ENCODE measurements at regions not wholly inside any gene's neighbourhood (a gene's known extent, or its start where the extent isn't known, plus 50 kb on each side); places are given as distances from the start of the nearest gene placed in this dataset.

DNA sequence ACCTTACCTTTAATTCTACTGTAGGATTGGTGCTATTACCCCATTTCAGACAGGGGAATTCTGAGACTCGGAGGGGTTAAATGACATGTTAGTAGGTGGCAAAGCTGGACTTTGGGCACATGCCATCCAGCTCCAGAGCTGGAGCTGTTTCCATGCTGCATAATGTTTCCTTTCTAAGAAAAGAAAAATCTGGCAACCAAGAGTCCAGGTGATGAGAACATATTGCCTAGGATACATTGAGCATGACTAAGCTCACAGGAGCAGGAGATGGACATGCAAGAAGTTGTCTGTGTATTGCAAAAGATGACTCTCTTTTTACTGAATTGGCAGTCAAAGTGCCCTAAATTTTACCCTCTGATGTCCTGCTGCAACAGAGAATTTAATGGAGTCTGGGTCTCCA is 150.8 kb upstream of the SYT13 start:
- DNase-seq (ENCODE audit: low read depth): no peak

- no peak for DNase-seq (ENCODE audit: low read depth)
These were observed 150.0 kb upstream of the SYT13 start for GRCh38 chr11:45436118-45436517.

- no peak for DNase-seq (ENCODE audit: low read depth)
These were observed 149.6 kb upstream of the SYT13 start for GRCh38 chr11:45435706-45436105.

DNA sequence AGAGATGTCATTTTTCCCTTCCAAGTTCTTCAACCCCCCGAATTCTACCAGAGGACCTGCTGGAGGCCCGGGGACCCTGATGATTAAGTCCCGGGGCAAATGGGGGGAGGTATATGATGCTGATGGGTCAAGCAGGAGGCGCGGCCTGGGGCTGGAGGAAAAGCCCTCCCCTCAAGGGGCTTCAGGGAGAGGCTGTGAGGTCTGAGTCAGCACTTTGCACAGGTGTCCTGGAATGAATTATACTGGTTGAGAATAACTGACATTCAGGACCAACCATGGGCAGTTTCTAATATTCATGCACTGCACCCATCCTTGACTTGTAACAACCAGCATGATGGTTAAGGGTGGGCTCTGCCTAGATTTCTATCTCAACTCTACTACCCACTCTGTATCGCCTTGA is 146.8 kb upstream of the SYT13 start:
- no peak for DNase-seq (ENCODE audit: low read depth)

DNA sequence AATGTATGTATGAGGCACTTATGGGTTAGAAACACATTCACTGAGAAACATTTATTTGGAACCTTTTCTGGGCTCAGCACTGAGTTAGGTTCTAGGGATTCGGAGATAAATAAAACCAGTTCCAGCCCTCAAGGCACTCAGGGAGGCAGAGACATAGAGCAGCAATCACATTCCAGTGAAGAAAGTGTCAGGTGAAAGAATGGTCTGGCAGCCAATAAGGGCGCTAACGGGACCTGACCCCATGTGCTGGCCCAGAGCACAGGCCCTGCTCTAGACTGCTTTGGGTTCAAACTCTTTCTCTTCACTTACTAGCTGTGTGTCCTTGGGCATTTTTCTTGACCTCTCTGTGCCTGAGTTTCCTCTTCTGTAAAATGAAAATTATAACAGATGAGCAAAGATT is 146.0 kb upstream of the SYT13 start:
- DNase-seq (ENCODE audit: low read depth): no peak

GRCh38 chr11:45431046-45432018 is 145.2 kb upstream of the SYT13 start:
- no peak for DNase-seq (ENCODE audit: low read depth)

DNA sequence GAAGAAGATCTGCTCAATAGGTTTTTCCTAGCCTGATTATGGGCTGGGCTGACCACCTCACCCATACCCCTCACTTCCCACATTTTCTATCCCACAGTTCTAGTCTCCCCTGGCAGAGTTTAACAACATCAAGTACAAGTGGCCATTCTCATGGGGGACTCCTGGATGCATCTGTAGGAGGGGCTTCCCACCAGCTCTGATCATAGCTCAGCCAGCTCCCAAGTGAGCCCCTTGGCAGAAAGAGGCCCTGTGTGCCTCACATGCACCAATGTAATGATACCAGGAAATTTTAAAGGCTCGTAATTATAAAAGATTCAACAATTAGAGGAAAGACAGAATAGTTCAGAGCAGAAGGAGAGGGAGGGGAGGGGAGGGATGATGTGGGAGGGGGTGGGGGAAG is 144.2 kb upstream of the SYT13 start:
- DNase-seq (ENCODE audit: low read depth): no peak

GRCh38 chr11:45429719-45430118 is 143.6 kb upstream of the SYT13 start:
- no peak for DNase-seq (ENCODE audit: low read depth)

DNA sequence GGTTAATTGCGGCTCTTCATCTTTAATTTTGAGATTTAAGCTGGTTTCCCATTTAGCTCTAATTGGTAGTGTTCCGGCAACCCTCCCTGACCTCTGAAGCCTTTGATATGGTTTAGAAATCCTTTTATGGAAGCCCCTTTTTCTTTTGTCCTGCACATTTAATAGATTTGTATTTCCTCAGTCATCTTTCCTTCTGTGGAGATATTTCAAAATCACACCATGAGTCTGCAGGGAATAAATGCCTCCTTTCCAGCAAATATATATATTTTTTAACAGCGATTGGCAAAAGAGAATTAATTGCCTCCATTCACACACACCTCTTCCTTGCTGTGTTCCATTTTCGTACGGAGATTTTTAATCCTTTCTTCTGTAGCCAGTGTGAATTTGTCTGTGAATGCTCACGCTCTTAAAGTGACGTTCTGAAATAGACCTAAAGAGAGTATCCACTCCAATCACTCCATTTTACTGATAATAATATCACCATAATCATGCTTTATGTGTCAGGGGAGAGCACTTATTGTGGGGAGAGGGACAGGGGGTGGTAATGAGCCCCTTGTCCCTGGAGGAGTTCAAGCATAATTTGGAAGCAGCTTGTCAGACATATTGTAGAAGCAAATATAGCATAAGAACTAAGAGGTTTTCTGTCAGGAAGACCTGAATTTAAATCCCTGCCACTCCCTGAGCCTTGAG is 142.5 kb upstream of the SYT13 start:
- DNase-seq (ENCODE audit: low read depth): no peak

- DNase-seq (ENCODE audit: low read depth): no peak
These were observed 142.0 kb upstream of the SYT13 start for GRCh38 chr11:45428116-45428515.

- no peak for DNase-seq (ENCODE audit: low read depth)
These were observed 138.5 kb upstream of the SYT13 start for GRCh38 chr11:45424411-45425180.

DNA sequence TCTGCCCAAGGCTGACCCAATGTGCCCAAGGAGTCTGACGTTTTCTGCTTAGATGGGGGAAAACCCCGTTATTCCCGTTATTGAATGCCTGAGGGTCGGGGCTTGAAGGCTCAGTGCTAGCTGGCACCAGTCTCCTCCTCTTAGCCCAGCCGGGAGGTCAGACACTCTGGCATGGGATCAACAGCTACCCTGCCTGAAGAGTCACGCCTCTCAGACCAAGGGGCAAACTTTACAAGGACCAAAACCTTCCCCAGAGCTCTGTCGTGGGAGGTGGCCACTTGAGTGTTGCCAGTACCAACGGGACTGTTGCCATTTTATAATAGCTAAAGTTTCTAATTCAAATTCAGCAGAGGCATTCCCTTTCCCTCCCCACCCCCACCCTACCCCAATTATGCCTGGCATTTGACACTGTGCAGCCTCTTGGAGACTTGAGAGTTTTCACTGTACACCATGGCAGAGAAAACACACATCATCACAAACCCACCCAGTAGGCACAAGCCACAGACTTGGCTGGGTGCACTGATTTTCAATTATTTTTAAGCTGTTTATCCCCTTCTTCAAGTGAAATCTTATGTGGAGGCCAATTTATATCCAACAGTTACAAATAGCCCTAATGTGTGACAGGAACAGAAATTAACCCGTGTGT is 137.5 kb upstream of the SYT13 start:
- no peak for DNase-seq (ENCODE audit: low read depth)

- DNase-seq (ENCODE audit: low read depth): no peak
These were observed 136.9 kb upstream of the SYT13 start for GRCh38 chr11:45423036-45423435.

DNA sequence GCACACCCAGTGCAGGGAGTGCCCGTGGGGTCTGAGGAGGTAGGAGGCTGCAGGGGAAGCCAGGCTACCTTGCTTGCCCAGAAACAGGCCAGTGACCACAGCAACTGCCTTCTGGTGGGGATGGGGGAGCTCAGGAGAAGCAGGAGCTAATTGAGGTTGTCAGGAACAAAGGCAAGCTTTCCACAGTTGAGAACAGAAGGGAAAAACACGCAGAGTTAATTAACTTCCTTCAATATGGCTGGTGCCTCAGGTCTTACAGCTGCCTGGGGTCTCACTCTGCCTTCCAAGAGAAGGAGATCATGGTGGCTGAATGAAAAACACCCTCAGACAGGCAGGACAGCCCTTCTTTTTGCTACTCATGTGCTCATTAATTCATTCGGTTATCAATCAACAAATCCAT is 127.9 kb upstream of the SYT13 start:
- no peak for DNase-seq (ENCODE audit: low read depth)

GRCh38 chr11:45413156-45413858 is 127.2 kb upstream of the SYT13 start:
- no peak for DNase-seq (ENCODE audit: low read depth)

- DNase-seq (ENCODE audit: low read depth): no peak
These were observed 126.4 kb upstream of the SYT13 start for GRCh38 chr11:45412521-45412920.

DNA sequence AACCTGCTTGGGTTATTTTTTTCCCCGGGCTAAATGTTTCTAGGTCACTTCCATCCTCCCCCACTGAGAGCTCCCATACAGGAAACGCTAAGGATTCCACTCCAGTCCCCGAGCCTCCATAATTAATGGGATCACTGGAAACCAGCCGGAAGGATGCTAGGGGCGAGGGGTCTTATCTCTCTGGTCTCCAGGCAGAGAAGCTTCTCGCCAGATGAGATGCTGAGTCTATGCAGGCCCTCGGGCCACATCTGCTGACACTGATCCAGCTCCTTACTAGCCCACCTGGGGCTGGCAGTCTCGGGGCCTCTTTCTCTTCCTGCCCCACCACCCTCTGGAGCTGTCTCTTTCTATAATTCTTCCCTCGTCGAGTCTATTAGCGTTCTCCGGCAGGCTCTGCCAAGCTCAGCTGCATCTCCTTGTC is 125.9 kb upstream of the SYT13 start:
- DNase-seq (ENCODE audit: low read depth): no peak

GRCh38 chr11:45411228-45411946 is 125.2 kb upstream of the SYT13 start:
- no peak for DNase-seq (ENCODE audit: low read depth)

GRCh38 chr11:45410391-45411227 is 124.5 kb upstream of the SYT13 start:
- no peak for DNase-seq (ENCODE audit: low read depth)

DNA sequence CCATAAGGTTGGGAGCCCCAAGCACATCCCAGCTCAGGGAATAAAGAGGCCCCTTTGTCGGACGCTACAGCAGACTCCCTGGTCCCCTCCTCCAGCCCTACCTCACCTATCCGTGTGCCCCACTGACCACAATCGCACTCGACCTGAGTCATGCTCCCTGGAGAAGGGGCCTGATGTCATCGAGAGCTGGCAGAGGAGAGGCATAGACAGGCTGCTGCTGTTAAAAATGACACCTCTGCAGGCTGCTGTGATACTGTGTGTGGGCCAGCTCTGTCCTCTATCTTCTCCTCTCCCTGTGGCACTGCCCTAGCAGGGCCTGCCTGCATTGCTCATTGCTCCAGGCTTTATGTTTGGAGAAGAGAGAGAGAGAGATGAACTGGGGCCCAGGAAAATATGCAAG is 123.4 kb upstream of the SYT13 start:
- no peak for DNase-seq (ENCODE audit: low read depth)
